ENCODE measurements at regions not wholly inside any gene's neighbourhood (a gene's known extent, or its start where the extent isn't known, plus 50 kb on each side); places are given as distances from the start of the nearest gene placed in this dataset.

DNA sequence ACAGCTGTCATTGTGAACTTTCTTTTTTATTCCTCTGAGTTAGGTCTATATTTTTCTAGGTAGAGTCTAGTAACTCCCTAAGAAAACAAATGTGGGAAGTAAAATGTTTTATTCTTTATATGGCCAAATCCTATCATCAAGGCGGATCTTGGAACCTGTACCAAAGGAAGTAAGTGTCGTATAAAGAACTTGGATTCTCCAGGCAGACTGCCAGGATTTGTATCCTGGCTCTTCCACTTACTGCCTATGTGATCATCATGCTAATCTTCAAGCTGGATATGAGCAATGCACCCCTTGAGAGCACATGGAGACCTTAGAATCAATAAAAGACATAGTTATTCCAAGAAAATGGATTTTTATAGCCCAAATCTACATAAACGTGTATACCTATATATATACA lies 286.5 kb downstream of the PCDH17 start:
- DNase-seq (ENCODE audit: low read depth), result no peak

DNA sequence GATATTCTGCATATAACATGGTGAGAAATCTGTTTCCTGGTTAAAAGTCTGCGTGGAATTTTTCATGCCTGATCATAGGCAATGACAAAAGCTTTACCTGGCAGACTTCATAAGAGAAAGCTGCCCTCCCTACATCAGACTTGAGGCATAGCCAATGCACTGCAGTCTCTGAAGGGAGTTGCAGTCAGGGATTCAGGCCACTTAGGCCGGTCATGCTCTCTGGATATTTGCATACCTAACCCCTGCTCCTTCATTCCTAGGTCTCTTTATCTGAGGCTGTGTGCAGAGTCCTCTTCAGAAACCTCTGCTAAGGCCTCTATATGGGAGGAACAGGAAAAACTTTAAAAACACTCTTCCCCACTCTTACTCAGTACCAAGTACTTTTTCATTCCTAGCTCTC lies 287.4 kb downstream of the PCDH17 start:
- DNase-seq (ENCODE audit: low read depth), result no peak

DNA sequence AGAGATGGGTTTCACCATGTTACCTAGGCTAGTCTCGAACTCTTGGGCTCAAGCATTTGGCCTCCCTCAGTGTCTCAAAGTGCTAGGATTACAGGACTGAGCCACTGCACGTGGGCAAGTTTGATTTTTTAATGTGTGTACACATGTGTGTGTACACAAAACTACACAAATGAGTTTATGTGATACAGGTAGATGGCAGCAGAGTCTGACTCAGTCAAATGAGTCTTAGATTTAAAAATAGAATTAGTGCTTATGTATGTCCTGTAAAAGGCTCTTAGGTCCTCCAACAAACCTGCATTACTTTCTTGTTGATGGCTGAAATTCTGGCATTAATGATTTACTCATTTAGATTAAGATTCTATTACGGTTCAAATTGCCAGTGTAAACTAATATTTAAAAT lies 293.7 kb downstream of the PCDH17 start:
- DNase-seq (ENCODE audit: low read depth), result no peak

DNA sequence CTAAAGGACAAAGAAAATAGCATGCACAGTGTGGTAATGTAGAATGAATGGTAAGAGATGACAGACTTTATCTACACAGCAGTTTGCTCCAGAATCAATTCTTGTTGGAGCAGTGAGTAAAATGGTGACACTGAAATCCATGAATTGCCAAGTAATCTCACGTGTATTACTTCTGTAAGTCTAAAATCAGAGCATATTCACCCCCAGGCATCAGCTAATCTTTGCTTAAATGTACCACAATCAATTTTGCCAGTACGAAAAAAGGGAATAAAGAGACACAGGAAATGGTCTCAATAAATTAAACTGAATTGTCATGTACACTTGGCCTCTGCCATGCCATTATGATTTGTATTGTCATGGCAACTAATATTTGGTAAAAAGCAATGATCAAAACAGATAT lies 294.2 kb downstream of the PCDH17 start:
- no peak for DNase-seq (ENCODE audit: low read depth)

DNA sequence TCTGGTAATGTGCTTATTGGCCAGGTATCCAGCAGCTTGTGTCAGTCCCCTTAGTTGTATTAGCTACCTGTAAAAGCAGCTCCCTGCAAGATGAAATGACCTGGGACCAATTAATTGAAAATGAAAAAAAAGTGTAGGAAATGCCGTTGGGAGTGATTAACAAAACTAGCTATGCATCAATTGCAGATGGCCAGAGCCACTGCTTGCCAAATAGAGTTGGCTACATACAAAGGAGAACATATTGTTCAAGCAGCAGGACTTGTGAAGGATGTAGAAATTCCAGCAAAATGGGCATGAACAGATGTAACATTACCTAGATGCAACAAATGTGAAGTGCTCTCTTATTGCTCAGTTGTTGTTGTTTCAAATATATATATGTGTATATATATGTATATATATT lies 300.5 kb downstream of the PCDH17 start:
- DNase-seq (ENCODE audit: low read depth), result no peak

DNA sequence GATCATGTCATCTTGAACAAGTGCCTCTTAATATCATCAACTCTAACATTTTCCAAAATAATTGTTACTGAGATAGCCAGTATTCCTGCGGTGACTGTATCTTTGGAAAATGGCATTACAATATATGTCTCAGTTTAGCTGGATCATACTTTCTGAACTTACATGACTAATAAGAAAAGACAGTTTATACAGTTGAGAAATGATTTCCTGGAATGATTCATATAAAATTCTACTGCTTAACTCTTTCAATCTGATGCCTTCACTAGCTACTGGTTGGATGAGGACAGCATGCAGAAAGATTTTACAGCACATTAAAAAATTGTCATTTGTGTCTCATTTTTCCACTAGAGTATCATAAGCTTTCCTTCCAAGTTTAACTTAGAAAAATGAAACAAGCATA lies 302.1 kb downstream of the PCDH17 start:
- DNase-seq (ENCODE audit: low read depth), result no peak

DNA sequence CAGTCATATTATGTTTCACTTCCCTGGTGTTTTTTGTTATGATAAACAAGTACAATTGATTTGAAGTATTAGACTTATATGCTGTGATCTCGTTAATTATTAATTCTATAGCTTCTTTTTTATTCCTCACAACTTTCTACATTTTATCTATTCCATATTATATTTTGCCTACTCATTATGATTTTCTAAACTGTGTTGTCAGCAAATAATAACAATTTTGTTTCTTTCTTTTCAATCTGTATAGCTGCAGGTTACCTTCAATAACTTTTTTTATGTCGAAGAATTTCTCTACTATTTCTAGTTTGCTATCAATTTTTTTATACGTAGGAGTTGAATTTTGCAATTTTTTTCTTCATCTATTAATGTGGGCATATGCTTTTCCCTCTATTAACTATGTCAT lies 304.4 kb downstream of the PCDH17 start:
- DNase-seq (ENCODE audit: low read depth), result no peak

DNA sequence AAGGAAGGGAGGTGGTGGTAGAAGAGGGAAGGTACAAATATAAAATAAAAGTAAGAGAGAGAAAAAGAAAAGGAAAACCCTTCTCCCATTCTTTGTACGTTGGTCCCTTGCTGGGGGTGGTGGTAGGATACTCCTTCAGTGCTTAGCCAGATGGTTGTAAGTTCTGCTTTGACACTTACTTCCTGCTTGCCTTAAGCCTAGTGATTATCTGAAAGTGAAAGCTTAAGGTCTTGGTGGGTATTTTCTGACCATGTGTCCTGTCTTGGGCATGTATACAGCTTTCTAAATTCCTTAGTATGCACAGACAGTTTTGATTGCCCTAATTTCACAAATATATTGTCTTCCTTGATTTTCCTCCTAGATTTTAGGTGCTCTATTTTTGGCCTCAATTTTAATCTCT lies 314.8 kb downstream of the PCDH17 start:
- no peak for DNase-seq (ENCODE audit: low read depth)

DNA sequence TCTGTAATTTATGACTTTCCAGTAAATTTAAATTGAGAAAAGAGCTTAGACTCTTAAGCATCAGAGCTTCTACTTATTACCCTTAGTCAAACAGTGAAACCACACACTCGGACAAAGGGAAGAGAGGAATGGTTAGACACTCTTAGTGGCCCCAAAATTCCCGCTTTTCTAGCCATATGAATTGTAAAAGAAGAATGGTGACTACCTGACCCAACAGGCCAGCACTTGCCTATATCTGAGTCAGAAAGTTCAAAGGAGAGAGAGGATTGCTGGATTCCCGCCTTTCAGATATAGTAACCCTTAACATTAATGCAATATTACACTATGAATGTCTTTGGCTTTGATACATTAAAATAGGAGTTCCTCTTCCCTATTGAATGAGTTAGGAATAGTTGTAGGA lies 317.3 kb downstream of the PCDH17 start:
- DNase-seq (ENCODE audit: low read depth), result no peak

DNA sequence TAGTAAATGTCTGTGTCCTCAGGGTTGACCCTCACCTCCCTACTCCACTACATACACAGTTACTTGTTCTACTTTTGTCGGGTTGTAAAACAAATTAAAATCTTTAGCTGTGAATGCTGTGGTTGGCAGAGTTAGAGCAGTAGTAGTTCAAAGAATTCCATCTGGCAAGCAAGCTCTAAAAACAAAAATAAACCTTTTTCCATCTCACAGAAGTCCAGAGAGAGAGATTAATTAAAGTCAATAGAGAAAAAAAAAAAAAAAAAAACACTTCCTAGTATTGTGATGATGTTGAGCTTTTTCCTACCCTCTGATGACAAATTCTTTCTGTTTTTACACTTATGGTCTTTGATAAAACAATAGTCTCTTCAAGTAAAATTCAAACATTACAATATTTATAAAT lies 338.4 kb downstream of the PCDH17 start:
- no peak for DNase-seq (ENCODE audit: low read depth)

DNA sequence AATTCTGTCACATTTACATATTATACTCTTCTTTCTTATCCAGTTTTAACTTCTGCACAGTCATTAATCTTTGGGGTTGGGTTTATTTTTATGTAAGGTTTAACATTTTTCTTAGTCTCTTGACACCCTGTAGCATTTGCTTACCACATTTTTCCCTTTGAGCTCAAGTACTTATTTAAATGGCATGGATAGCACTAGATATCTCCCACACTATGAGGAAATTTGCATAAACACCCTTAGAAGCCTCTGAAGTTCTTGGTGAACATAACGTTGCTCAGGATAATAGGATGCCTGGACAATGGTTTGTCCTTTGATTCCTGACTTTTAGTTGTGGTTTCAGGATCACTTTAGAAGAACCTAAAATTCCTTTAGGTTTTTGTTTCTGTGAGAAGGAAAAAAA lies 338.9 kb downstream of the PCDH17 start:
- no peak for DNase-seq (ENCODE audit: low read depth)

DNA sequence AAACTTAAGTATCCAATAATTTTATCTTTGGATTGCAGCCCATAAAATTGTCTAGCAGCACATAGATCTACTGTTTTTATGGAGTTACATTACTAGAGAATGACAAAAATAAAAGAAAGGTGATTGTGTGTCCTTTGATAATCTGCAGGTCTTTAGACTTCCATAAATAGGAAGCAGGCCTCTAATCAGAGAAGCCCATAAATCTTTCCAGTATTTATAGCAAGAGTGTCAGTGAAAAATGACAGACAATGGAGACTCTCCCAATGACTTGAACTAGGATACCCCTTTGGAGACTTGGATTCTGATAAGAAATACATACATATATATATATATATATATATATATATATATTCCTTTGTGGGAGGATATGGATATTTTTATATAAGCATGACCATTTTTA lies 351.2 kb downstream of the PCDH17 start:
- no peak for DNase-seq (ENCODE audit: low read depth)

DNA sequence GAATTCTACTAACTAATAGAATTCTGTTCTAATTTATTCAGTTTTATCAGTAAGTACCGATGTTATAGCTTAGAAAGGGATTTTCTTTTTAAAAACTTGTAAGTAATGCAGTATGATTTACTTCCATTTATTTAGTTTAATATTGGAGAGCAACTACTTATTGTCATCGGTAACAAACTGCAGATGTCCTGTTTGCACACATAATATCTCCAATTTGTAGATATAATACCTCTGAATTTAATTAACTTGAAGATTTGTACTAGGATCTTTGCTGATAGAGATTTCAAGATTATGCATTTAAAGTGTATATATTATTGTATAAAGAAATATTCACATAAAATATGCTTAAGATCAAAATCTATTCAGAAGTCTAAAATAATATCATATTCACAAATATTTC lies 356.7 kb downstream of the PCDH17 start:
- no peak for DNase-seq (ENCODE audit: low read depth)

DNA sequence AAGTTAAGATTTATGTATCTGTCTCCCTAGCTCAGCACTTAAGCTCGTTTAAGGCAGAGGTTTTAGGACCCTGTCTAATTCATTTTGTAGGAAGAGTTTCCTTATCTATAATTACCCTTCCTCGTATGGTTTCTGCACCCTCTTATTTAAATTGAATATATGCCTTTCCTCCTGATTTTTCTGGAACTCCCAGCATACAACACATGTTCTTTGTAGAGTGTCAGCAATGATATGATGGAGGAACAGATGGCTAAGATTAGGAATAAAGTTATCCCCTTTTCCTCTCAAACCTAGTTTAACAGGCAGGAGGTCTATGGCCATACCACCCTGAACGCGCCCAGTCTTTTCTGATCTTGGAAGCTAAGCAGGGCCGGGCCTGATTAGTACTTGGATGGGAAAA lies 359.5 kb downstream of the PCDH17 start:
- DNase-seq (ENCODE audit: low read depth), result no peak

DNA sequence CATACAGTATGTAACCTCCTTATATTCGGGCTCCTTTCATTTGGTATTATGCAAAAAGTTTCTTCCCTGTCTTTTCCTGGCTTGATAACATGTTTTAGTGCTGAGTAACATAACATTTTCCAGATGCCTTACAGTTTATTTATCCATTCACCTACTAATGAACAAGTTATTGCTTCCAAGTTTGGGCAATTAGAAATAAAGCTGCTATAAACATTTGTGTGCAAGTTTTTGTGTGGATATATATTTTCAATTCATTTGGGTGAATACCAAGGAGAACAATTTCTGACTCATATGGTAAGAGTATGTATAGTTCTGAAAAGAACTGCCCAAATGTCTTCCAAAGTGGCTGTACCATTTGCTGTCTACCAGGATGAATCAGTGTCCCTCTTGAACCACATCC lies 360.9 kb downstream of the PCDH17 start:
- DNase-seq (ENCODE audit: low read depth), result no peak

DNA sequence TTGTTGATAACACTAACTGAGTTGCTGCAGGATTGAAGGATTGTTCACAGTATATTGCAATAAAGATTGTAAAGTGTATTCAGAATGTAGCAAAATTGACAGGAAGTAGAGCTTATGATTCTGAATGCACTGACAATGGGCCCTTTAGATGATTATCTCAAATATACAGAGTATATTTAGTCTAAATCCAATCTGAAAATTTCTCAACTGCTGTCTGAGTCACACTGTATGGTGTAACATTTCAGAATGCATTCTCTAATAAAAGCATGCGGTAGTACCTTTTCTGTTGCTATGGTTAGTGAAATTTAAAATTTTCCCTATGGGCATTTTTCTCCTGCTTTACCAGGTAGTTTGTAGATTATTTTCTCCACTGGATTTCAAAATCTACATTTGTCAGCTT lies 365.2 kb downstream of the PCDH17 start:
- DNase-seq (ENCODE audit: low read depth), result no peak

DNA sequence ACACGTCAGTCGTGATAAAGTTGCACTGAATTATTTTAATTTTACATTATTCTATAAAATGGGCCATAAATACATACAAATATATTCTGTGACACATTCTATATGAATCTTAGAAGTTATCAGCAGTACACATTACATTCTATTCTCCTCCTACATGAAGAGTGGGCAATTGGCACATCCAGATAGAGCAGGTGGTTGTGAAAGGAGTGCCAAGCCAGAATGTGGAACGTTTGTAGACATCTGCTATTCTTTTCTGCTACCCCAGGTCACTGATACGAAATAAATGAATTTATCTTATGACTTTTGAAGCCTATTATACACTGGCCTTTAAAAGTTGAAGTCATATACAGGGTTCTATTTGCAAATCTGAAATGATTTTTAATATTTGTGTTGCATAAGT lies 373.2 kb downstream of the PCDH17 start:
- DNase-seq (ENCODE audit: low read depth), result no peak

DNA sequence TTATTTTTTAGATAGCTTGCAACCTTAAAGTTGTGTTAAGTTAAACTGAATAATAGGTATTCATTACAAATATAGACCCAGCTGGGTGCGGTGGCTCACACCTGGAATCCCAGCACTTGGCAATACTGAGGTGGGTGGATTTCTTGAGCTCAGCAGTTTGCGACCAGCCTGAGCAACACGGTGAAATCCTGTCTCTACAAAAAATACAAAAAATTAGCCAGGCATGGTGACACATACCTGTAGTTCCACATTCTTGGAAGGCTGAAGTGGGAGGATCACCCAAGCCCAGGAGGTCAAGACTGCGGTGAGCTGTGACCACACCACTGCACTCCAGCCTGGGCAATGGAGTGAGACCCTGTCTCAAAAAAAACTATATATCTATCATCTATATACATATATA lies 386.5 kb downstream of the PCDH17 start:
- DNase-seq (ENCODE audit: low read depth), result no peak

DNA sequence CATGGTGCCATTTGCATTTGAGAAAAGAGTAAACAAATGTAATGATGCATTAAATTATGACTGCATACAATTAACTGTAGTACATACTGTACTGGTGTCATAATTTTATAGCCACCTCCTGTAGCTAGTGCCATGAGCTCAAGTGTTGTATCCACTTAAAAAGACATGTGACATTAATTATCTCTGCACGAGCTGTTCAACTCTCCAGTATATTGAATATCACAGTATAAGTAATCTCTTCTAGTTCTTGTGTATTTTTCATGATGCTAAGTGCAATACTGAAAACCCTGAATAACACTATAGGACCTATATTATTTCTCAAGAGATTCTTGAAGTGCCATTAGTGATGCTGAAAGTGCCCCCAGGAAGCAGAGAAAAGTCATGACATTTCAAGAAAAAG lies 387.3 kb downstream of the PCDH17 start:
- DNase-seq (ENCODE audit: low read depth), result no peak

DNA sequence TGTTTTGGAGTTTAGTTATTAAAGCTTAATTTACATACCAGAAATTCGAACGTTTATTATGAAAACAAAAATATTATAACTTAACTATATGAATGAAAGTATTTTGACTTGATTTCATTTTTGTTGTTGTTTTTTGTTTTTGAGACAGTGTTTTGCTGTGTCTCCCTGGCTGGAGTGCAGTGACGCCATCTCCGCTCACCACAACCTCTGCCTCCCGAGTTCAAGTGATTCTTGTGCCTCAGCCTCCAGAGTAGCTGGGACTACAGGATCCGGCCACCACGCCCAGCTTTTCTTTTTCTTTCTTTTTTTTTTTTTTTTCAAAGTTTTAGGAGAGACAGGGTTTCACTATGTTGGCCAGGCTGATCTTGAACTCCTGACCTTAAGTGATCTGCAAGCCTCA lies 392.6 kb downstream of the PCDH17 start:
- no peak for DNase-seq (ENCODE audit: low read depth)

DNA sequence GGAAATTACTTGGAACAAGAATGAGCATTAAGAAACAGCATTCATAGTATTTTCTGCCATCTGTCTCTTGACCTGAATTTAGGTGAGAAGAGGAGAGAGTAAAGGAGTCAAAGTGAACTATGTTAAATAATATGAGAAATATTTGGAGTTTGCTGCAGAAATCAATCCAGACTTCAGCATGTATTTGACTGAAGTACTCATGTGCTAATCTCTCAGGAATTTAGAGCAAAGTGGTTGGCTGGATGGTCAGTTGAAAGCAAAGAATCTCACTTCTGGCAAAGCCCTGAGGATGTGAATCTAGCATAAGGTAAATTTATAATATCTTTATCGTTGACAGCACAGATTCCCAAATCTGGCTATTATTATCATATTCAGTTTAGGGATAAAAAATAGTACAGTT lies 394.3 kb downstream of the PCDH17 start:
- no peak for DNase-seq (ENCODE audit: low read depth)

DNA sequence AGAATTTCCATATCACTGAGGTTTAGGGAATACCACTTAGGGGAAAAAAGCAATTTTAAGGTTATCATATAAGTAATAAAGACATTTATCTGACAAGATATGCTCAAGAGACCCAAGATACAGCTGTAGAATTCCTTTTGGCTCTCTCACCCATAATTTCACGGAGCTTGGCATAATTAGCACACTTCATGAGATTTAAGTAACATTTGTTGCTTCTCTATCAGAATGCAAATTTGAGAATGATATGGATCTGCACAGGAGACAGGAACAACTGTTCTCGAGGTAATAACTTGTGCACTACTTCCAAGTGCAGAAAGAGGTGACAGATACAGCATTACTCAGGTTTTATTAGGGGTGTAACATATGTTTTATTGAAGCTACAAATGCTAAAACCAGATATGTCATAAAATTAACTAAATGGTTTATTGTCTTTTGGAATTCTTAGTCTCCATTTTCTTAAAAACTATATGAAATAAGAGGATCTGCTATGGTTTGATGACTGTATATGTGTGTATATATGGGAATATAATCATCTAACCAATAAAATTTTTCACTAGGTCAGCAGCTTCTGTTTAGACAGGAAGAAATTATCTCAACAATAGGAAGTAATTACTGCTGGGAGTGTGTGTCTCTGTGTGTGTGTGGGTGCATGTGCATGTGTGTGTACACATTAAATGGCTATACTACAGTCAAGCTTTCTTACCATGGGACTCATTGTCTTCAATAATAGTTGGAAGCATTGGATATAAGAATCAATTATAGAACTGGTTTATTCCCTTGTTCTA lies 401.3 kb downstream of the PCDH17 start:
- DNase-seq (ENCODE audit: low read depth), result no peak

DNA sequence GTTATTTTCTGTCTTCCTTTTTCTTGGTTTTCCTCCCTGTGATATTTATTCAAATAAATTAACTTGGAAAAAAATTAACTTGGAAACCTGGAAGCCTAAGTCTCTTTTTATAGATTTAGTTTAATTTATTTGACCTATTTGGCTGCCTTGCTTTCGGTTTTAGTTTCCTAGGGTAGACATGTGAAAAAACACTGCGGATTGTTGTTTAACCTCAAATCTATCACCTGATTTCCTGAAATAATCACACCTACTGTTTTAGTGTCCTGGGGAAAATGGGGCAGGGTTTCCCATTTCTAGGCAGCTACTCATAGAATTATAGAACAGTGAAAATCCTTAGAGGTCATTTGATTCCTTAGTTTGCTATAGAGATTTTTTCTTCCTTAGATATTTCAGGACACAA lies 412.4 kb downstream of the PCDH17 start:
- DNase-seq (ENCODE audit: low read depth), result no peak

DNA sequence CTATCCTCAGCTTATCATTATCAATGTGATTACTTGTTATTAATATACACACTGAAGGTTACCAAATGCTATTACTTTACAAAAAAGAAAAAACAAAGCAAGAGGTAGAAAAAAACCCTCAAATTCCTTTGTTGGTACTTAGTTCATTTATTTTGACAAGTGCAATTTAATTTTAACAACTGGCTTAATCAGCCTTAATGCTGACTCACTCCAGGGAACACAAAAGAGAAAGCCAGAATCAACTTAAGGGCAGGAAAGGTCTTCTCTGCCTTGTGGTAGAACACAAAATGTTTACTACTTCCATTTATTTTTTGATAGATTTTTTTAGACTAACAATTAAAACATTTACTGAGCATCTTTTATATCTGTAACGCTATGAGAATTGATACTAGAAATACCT lies 417.1 kb downstream of the PCDH17 start:
- no peak for DNase-seq (ENCODE audit: low read depth)

DNA sequence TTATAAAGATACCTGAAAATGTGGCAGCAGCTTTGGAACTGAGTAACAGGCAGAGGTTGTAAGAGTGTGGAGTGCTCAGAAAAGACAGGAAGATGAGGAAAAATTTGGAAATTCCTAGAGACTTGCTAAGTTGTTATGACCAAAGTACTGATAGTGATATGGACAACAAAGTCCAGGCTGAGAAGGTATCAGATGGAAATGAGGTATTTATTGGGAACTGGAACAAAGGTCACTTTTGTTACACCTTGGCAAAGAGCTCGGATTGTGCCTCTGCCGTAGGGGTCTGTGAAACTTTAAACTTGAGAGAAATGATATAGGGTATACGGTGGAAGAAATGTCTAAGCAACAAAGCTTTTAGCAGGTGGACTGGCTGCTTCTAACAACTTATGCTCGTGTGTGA lies 419.9 kb downstream of the PCDH17 start:
- DNase-seq (ENCODE audit: low read depth), result no peak

Measured in stimulated activated CD8-positive, alpha-beta memory T cell treated with anti-CD3 and anti-CD28 coated beads, Interleukin-12 subunit alpha, Interleukin-12 subunit beta, amount 100 ng/mL, for 1 hour (primary cell).